Lower leg skin (tissue), 4 donors: ENCODE measurements at regions not wholly inside any gene's neighbourhood (a gene's known extent, or its start where the extent isn't known, plus 50 kb on each side); places are given as distances from the start of the nearest gene placed in this dataset.
A peak's percentile ranks its signal among the peaks of the same experiment; 100 is the strongest.

Experiments used
- DNase-seq, 2 donors: peaks; one replicate each; pipeline ENCODE4 v3.0.0-alpha.2; 2019; ENCODE audit warnings: low spot score in 2 of 2
- H3K4me3 ChIP-seq: fragments of 200-600 bp; sonication (generic); 2 replicates; pipeline ENCODE4 v1.5.1; 2017; ENCODE audit warnings: mild to moderate bottlenecking, low read depth; ENCODE audit not compliant: poor library complexity, severe bottlenecking
- CTCF ChIP-seq, 3 donors: fragments of 450-650 bp; IDR thresholded peaks; one replicate each; pipeline ENCODE4 v1.5.1; 2016; ENCODE audit warnings: antibody characterized with exemption in 3 of 3, mild to moderate bottlenecking in 3 of 3, moderate library complexity in 2 of 3
- POLR2A ChIP-seq, 2 donors: fragments of 450-650 bp; IDR thresholded peaks; one replicate each; pipeline ENCODE4 v1.6.1; 2016 to 2017; ENCODE audit warnings: antibody characterized with exemption in 2 of 2, mild to moderate bottlenecking in 1 of 2, moderate library complexity in 1 of 2
- WGBS, 2 donors: methylation state at CpG; one replicate each; pipeline ENCODE4 v1.1.5; 2018; 5-methylcytosine and 5-hydroxymethylcytosine counted together
- intact Hi-C: fragments of 100-400 bp; cut with DNase I; formaldehyde crosslinking; loops from one replicate; pipeline ENCODE4 v1.15.0; 2023; ENCODE audit warnings: low total_unique reads

DNA sequence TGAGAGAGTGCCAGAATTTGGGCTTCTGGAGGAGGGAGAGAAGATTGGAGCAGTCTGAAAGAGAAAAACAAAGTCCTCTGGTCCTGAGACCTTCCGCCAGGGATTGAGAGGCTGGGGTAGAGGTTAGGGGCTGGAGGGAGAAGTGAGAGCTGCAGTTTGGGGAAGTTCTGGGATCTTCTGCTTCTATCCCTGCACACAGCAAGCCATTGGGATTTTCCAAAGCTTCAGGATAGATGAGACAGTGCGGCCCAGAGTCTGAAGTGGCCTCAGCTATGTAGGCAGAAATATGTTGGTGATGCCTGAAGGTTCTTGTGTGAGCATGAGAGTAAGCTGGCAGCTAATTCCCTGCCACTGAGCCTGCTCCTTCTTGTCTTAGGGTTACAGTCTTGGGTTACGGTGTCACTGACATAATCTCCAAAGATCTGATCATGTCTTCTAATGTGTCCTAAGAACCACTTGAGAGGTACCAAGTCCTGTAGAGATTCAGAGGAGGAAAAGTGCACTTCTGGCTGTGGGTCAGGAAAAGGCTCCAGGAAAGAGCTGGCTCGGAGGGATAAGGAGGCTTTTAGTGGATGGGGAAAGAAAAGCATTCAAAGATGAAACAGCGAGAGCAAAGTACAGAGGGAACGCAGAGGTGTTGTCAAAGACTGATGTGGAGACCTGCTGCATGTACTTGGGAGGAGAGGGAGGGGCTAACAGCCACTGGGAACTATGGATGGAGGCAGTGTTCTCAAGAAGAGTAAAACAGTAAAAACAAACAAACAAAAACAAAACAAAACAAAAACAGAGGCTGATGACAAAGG lies 131.1 kb upstream of the MYLIP start:
- DNase-seq: no peak
- intact Hi-C loops: no loop called here
- no peak overlapping the region for H3K4me3 ChIP-seq
- no peak for TF ChIP-seq POLR2A (IDR thresholded peaks at IDR 0.05)
- TF ChIP-seq CTCF (IDR thresholded peaks at IDR 0.05): no peak
- WGBS, 2 donors: 75 to 77% methylated on average over 6 of the region's 6 CpGs

GRCh38 chr6:15996030-15996429 lies 132.9 kb upstream of the MYLIP start:
- TF ChIP-seq POLR2A (IDR thresholded peaks at IDR 0.05) (no peak), CTCF (IDR thresholded peaks at IDR 0.05) (no peak)
- DNase-seq: no peak
- intact Hi-C loops: no loop called here
- H3K4me3 ChIP-seq: no peak overlapping the region
- WGBS, 2 donors: 58 to 60% methylated on average over 2 of the region's 2 CpGs

- no peak overlapping the region for H3K4me3 ChIP-seq
- 77 to 86% methylated on average over 2 of the region's 2 CpGs for WGBS, 2 donors
- intact Hi-C loops: no loop called here
- DNase-seq: no peak
- TF ChIP-seq CTCF (IDR thresholded peaks at IDR 0.05) (no peak), POLR2A (IDR thresholded peaks at IDR 0.05) (no peak)
Measured at GRCh38 chr6:15995493-15995892, 133.4 kb upstream of the MYLIP start.

DNA sequence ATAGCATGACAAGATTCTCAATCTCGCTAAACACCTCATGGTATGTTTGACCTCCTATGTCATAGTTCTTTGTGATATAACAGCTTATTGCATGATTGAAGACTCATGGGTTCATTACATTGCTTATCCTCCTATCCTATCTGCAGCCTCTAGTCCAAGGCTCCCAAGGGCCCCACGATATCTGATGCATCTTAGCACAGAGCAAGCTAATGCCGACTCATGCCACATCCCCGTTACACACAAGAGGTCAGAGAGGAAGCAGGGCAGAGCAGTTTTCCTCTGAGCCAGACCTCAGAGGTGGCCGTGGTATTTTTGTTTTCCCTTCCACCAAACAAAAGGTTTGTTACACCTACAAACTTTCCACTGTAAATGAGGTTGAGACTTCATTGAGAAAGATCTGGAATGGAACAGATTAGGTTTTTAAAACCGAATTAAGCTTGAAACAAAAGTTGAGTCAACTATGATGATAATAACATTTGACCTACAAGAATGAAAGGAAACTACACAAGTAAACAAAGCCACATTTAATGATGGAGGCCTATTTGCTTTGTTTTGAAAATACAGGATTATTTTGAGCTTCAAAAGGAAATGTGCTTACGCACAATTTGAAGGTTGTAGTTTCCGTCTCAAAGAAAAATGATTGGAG lies 133.9 kb upstream of the MYLIP start:
- intact Hi-C loops: no loop called here
- TF ChIP-seq POLR2A (IDR thresholded peaks at IDR 0.05) (no peak), CTCF (IDR thresholded peaks at IDR 0.05) (no peak)
- peak in 1 of 2 donors; percentile 53 for DNase-seq
- H3K4me3 ChIP-seq: no peak overlapping the region
- WGBS, 2 donors: 64 to 69% methylated on average over 8 of the region's 8 CpGs

- intact Hi-C loops: no loop called here
- H3K4me3 ChIP-seq: no peak overlapping the region
- TF ChIP-seq POLR2A (IDR thresholded peaks at IDR 0.05) (no peak), CTCF (IDR thresholded peaks at IDR 0.05) (no peak)
- DNase-seq: peak in 1 of 2 donors; percentile 18
- WGBS, 2 donors: 88 to 98% methylated on average over 5 of the region's 5 CpGs
Measured at GRCh38 chr6:15993716-15994228, 135.1 kb upstream of the MYLIP start.
